ENCODE measurements at regions not wholly inside any gene's neighbourhood (a gene's known extent, or its start where the extent isn't known, plus 50 kb on each side); places are given as distances from the start of the nearest gene placed in this dataset.

GRCh38 chr2:226380679-226381078 is 418.9 kb downstream of the IRS1 start:
- Histone ChIP-seq H3K36me3 (no peaks in the 10 kb centered on the region), H3K27ac (no peak overlapping the region), H3K9me3 (no peaks in the 10 kb centered on the region), H3K4me1 (replicated peaks) (no peaks in the 10 kb centered on the region), H3K27me3 (replicated peaks; ENCODE audit: insufficient read depth) (no peaks in the 10 kb centered on the region), H3K4me3 (no peak overlapping the region)
- TF ChIP-seq CTCF (IDR thresholded peaks at IDR 0.05) (no peak), POLR2AphosphoS5 (IDR thresholded peaks at IDR 0.05) (no peak), POLR2A (IDR thresholded peaks at IDR 0.05) (no peak)
- 84% methylated on average over 6 of the region's 6 CpGs for WGBS
- no peak for DNase-seq (ENCODE audit: low spot score)
- intact Hi-C loops (cut with DNase I): no loop called here

DNA sequence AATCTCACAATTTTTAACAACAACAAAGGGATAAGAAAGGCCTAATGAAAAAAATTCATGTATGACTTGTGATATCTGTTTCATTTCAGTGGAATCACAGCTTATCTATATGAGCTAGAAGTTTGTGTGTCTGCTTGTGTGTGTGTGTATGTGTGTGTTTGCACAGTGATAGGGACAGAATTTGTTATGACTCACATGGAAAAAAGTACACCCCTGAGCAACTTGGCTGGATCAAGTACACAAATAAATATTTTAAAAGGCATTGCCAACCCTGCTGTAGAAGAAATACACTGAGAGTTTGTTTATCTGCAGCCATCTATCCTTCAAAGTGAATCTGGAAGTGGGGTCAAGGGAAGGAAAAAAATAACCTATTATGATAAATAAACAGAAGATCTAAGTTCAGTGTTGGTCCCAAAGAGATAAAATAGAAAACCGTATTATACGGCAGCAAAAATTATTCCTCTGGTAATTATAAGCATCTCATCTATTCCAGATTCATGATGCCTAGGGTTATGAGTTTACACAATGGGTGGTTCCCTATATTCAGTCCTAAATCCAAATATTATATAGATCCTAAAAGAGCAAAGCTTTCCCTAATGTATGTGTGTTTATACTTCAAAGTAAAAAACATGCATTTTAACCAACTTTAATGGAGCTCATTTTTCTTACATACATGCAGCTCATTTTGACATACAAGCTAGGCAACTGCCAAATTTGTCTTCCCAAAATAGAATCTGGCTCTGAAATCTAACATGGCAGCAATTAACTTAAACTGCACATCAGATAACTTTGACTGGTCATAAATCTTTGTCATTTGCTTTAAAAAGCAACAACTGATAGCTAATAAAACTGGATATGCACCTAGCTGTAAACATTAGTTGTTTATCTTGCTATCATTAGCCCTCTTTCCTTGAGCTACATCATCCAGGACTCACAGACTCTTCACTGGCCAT is 420.6 kb downstream of the IRS1 start:
- no peaks in the 10 kb centered on the region for H3K27me3 ChIP-seq (replicated peaks; ENCODE audit: insufficient read depth)
- peak; percentile 8 for DNase-seq (ENCODE audit: low spot score)
- no peaks in the 10 kb centered on the region for H3K4me1 ChIP-seq (replicated peaks)
- intact Hi-C loops (cut with DNase I): no loop called here
- no peaks in the 10 kb centered on the region for H3K9me3 ChIP-seq
- TF ChIP-seq POLR2AphosphoS5 (IDR thresholded peaks at IDR 0.05) (peak; percentile 22), POLR2A (IDR thresholded peaks at IDR 0.05) (no peak)
- H3K4me3 ChIP-seq: no peak overlapping the region
- 43% methylated on average over 2 of the region's 2 CpGs for WGBS
- H3K36me3 ChIP-seq: no peaks in the 10 kb centered on the region
- H3K27ac ChIP-seq: no peak overlapping the region

DNA sequence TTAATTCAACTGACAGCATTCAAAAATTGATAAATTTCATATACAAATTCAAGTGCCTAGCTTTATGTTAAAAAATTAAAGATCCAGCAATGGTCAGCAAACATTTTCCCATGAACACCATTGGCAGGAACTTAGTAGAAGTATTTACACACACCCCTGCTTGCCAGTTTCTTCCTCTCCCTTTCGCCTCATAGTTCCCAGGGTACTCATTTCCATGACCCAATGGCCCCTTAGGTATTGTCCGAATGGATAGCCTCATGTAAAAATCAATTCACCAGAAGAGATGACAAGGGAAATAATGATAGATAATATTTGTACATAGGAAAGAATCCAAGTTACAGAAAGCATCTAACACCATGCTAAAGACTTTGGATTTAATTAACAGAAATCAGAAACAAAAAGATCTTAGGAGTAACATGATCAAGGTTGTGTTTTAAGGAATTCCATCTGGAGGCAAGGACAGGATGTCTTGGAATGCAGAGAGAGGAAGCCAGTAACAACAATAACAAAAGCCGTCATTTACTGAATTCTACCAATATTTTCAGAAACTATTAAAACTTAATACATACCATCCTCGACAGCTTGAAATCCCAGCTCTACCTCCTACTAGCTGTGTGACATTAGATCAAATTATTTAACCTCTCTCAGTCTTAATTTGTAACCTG is 423.0 kb downstream of the IRS1 start:
- intact Hi-C loops (cut with DNase I): no loop called here
- Histone ChIP-seq H3K27me3 (replicated peaks; ENCODE audit: insufficient read depth) (no peaks in the 10 kb centered on the region), H3K9me3 (no peaks in the 10 kb centered on the region), H3K36me3 (no peaks in the 10 kb centered on the region), H3K4me1 (replicated peaks) (no peaks in the 10 kb centered on the region), H3K27ac (no peak overlapping the region), H3K4me3 (no peak overlapping the region)
- TF ChIP-seq POLR2AphosphoS5 (IDR thresholded peaks at IDR 0.05) (no peak), CTCF (IDR thresholded peaks at IDR 0.05) (no peak), POLR2A (IDR thresholded peaks at IDR 0.05) (no peak)
- DNase-seq (ENCODE audit: low spot score): no peak
- 53% methylated on average over 4 of the region's 4 CpGs for WGBS

GRCh38 chr2:226366920-226367319 is 432.7 kb downstream of the IRS1 start:
- no peak overlapping the region for H3K4me3 ChIP-seq
- WGBS: 90% methylated on average over 7 of the region's 7 CpGs
- no peak for DNase-seq (ENCODE audit: low spot score)
- no peaks in the 10 kb centered on the region for H3K4me1 ChIP-seq (replicated peaks)
- no peak overlapping the region for H3K27ac ChIP-seq
- TF ChIP-seq POLR2A (IDR thresholded peaks at IDR 0.05): no peak
- no peak for TF ChIP-seq POLR2AphosphoS5 (IDR thresholded peaks at IDR 0.05)
- TF ChIP-seq CTCF (IDR thresholded peaks at IDR 0.05): no peak
- no peaks in the 10 kb centered on the region for H3K9me3 ChIP-seq
- no peaks in the 10 kb centered on the region for H3K36me3 ChIP-seq
- H3K27me3 ChIP-seq (replicated peaks; ENCODE audit: insufficient read depth): no peaks in the 10 kb centered on the region
- intact Hi-C loops (cut with DNase I): no loop called here

- no peaks in the 10 kb centered on the region for H3K9me3 ChIP-seq
- no peaks in the 10 kb centered on the region for H3K36me3 ChIP-seq
- DNase-seq (ENCODE audit: low spot score): no peak
- no peak overlapping the region for H3K27ac ChIP-seq
- intact Hi-C loops (cut with DNase I): no loop called here
- H3K4me1 ChIP-seq (replicated peaks): no peaks in the 10 kb centered on the region
- no peaks in the 10 kb centered on the region for H3K27me3 ChIP-seq (replicated peaks; ENCODE audit: insufficient read depth)
- TF ChIP-seq POLR2AphosphoS5 (IDR thresholded peaks at IDR 0.05) (no peak), POLR2A (IDR thresholded peaks at IDR 0.05) (no peak), CTCF (IDR thresholded peaks at IDR 0.05) (no peak)
- no peak overlapping the region for H3K4me3 ChIP-seq
Observed at GRCh38 chr2:226364217-226364616, 435.4 kb downstream of the IRS1 start.
